Esophagus (tissue), 2 donors: ENCODE measurements at regions not wholly inside any gene's neighbourhood (a gene's known extent, or its start where the extent isn't known, plus 50 kb on each side); places are given as distances from the start of the nearest gene placed in this dataset.

ENCODE experiments used
- H3K27ac ChIP-seq, 2 donors: one replicate each; pipeline ENCODE4 v1.5.1; 2013; ENCODE audit warnings: low read depth in 2 of 2, mild to moderate bottlenecking in 2 of 2, inconsistent platforms in 1 of 2, low read length in 1 of 2, moderate library complexity in 1 of 2
- H3K27me3 ChIP-seq, 2 donors: one replicate each; pipeline ENCODE4 v1.6.1; 2013; ENCODE audit warnings: low read length in 2 of 2, control low read depth in 1 of 2, mild to moderate bottlenecking in 1 of 2; ENCODE audit not compliant: insufficient read depth in 2 of 2, control insufficient read depth in 1 of 2
- H3K36me3 ChIP-seq, 2 donors: one replicate each; pipeline ENCODE4 v1.6.1; 2013; ENCODE audit warnings: low read length in 1 of 2; ENCODE audit not compliant: control insufficient read depth in 2 of 2, insufficient read depth in 2 of 2
- H3K4me1 ChIP-seq, 2 donors: one replicate each; pipeline ENCODE4 v1.6.1; 2013; ENCODE audit warnings: low read length in 1 of 2; ENCODE audit not compliant: control insufficient read depth in 2 of 2, insufficient read depth in 2 of 2
- H3K4me3 ChIP-seq, 2 donors: one replicate each; pipeline ENCODE4 v1.5.1; 2013; ENCODE audit warnings: low read length in 2 of 2, mild to moderate bottlenecking in 2 of 2, low read depth in 1 of 2, moderate library complexity in 1 of 2
- H3K9me3 ChIP-seq, 2 donors: one replicate each; pipeline ENCODE4 v1.6.1; 2013; ENCODE audit warnings: mild to moderate bottlenecking in 2 of 2, low read depth in 1 of 2, low read length in 1 of 2, moderate library complexity in 1 of 2; ENCODE audit not compliant: control insufficient read depth in 2 of 2, insufficient read depth in 1 of 2
- WGBS, 2 donors: extraction: QIAGEN DNeasy Blood & Tissue Kit; methylation state at CpG; one replicate each; pipeline ENCODE4 v1.1.7; 2013; 5-methylcytosine and 5-hydroxymethylcytosine counted together
- donor health status: healthy with polysubstance abuse.
- donor health status: Bipolar disorder and iron deficiency.

GRCh38 chr5:51326844-51327243 lies 56.4 kb upstream of the ISL1 start:
- WGBS, 2 donors: 26 to 36% methylated on average over 1 of the region's 1 CpG
- Histone ChIP-seq H3K9me3 (no peaks in the 10 kb centered on the region), H3K4me1 (no peaks in the 10 kb centered on the region), H3K27me3 (no peaks in the 10 kb centered on the region), H3K36me3 (no peaks in the 10 kb centered on the region), H3K27ac (no peak overlapping the region), H3K4me3 (no peak overlapping the region)
